ENCODE measurements at regions not wholly inside any gene's neighbourhood (a gene's known extent, or its start where the extent isn't known, plus 50 kb on each side); places are given as distances from the start of the nearest gene placed in this dataset.
A peak's percentile ranks its signal among the peaks of the same experiment; 100 is the strongest.

- peak; percentile 82 for DNase-seq (ENCODE audit: low read depth)
- no peak overlapping the region; the same call in none of the 2 replicates for H3K4me3 ChIP-seq (ENCODE audit: low read depth, low read length)
Observed at GRCh38 chr20:53706466-53707370, 113.1 kb upstream of the ZNF217 start.

GRCh38 chr20:53706008-53706465 is 112.4 kb upstream of the ZNF217 start:
- DNase-seq (ENCODE audit: low read depth) = no peak
- no peak for TF ChIP-seq CTCF (IDR thresholded peaks at IDR 0.05; ENCODE audit: insufficient read depth, low read depth, low read length, missing control alignments)
- no peak overlapping the region for H3K4me3 ChIP-seq (ENCODE audit: low read depth, low read length)

More at GRCh38 chr20:53706466-53707370, 113.1 kb upstream of the ZNF217 start:
- TF ChIP-seq CTCF (IDR thresholded peaks at IDR 0.05; ENCODE audit: insufficient read depth, low read depth, low read length, missing control alignments) = no peak

DNA sequence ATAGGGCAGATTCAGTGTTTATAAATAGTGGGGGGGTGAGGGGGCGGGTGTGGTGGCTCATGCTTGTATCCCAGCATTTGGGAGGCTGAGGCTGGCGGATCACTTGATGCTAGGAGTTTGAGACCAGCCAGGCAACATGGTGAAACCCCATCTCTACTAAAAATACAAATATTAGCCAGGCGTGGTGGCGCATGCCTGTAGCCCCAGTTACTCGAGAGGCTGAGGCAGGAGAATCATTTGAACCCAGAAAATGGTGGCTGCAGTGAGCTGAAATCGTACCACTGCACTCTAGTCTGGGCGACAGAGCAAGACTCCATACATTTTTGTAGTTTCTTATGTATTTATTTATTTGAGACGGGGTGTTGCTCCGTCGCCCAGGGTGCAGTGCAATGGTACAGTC is 109.0 kb upstream of the ZNF217 start:
- no peak for TF ChIP-seq CTCF (IDR thresholded peaks at IDR 0.05; ENCODE audit: insufficient read depth, low read depth, low read length, missing control alignments)

DNA sequence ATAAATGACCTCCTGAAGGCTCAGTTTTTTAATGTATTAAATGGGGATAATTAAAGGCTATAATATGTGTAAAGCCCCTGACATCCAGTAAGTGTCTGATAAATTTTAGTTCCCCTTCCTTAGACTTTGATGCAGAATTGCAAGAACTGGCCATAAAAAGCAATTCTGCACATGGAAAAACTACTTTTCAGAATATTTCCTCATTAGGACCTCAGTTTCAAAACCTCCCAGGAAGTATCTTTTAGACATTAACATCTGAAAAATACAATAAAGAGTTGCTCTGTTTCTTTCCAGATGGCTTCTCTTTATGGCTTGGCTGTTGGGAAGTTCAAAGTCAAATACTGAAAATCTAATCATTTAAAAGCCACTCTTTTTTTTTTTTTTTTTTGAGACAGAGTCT is 106.3 kb upstream of the ZNF217 start:
- TF ChIP-seq CTCF (IDR thresholded peaks at IDR 0.05; ENCODE audit: insufficient read depth, low read depth, low read length, missing control alignments) = no peak
- no peak overlapping the region for H3K4me3 ChIP-seq (ENCODE audit: low read depth, low read length)
- DNase-seq (ENCODE audit: low read depth) = no peak

More for the DNA sequence above, 109.0 kb upstream of the ZNF217 start:
- DNase-seq (ENCODE audit: low read depth) = no peak
- no peak overlapping the region for H3K4me3 ChIP-seq (ENCODE audit: low read depth, low read length)

DNA sequence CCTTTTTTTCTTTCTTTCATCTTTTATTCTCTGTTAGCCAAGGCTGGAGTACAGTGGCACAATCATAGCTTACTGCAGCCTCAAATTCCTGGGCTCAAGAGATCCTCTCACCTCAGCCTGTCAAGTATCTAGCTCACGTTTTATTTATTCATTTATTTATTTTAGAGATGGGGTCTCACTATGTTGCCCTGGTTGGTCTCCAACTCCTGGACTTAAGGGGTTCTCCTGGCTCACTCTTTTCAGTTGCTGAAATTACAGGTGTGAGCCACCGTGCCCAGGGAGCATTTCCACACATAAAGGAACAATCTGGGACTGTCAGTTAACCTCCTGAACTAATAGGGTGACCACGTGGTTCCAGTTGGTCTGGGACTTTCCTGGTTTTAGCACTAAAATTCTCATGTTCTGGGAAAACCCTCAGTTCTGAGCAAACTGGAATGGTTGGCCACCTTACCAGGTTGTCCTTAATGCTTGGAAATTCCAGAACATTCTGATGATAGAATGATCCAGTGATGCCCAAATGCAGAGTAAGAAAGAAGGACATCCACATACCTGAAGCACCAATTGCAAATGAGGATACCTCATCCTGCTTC is 105.5 kb upstream of the ZNF217 start:
- DNase-seq (ENCODE audit: low read depth) = no peak
- no peak for TF ChIP-seq CTCF (IDR thresholded peaks at IDR 0.05; ENCODE audit: insufficient read depth, low read depth, low read length, missing control alignments)
- H3K4me3 ChIP-seq (ENCODE audit: low read depth, low read length) = no peak overlapping the region

- no peak for TF ChIP-seq CTCF (IDR thresholded peaks at IDR 0.05; ENCODE audit: insufficient read depth, low read depth, low read length, missing control alignments)
- DNase-seq (ENCODE audit: low read depth) = no peak
- no peak overlapping the region for H3K4me3 ChIP-seq (ENCODE audit: low read depth, low read length)
Observed at GRCh38 chr20:53698371-53698978, 104.8 kb upstream of the ZNF217 start.

Data from GM12865 (cell line).